ENCODE measurements at regions not wholly inside any gene's neighbourhood (a gene's known extent, or its start where the extent isn't known, plus 50 kb on each side); places are given as distances from the start of the nearest gene placed in this dataset.

- 88% methylated on average over 4 of the region's 4 CpGs; no CpG with 5 or more reads in 1 of the 2 experiments for WGBS, 2 experiments (ENCODE audit: extremely low coverage in 1 of 2, insufficient coverage in 1 of 2, insufficient read length in 1 of 2, insufficient replicate concordance in 2 of 2, low coverage in 1 of 2, low lambda C conversion rate in 2 of 2, missing lambda C conversion rate in 1 of 2)
- Histone ChIP-seq H2AFZ (ENCODE audit: low read length) (no peak overlapping the region), H3K23ac (ENCODE audit: insufficient read length) (no peak overlapping the region), H3K4me3 (ENCODE audit: extremely low read depth in 1 of 4, insufficient read depth in 2 of 4, low read depth in 3 of 4, low read length in 4 of 4) (no peak overlapping the region), H3K4me1 (replicated peaks in 1 of 4; ENCODE audit: control insufficient read depth in 3 of 4, insufficient read depth in 4 of 4, low read length in 3 of 4) (no peaks in the 10 kb centered on the region), H3K27me3 (replicated peaks in 1 of 4; ENCODE audit: control insufficient read depth in 3 of 4, extremely low read depth in 1 of 4, insufficient read depth in 3 of 4, low read length in 3 of 4) (no peaks in the 10 kb centered on the region), H4K20me1 (replicated peaks in 1 of 2; ENCODE audit: control insufficient read depth in 1 of 2, insufficient read depth in 2 of 2, low read length in 2 of 2) (no peaks in the 10 kb centered on the region), H3K79me2 (ENCODE audit: control insufficient read depth in 1 of 2, insufficient read depth in 2 of 2, low read length in 2 of 2) (no peaks in the 10 kb centered on the region), H2BK5ac (ENCODE audit: low read depth, low read length) (no peak overlapping the region), H3K27ac (ENCODE audit: low read depth, low read length) (no peak overlapping the region), H2BK120ac (replicated peaks; ENCODE audit: low read depth, low read length) (no peak overlapping the region), H2AK5ac (ENCODE audit: low read depth, low read length) (no peak overlapping the region), H2BK20ac (ENCODE audit: low read length) (no peak overlapping the region), H3K79me1 (ENCODE audit: low read depth, low read length) (no peaks in the 10 kb centered on the region), H2BK12ac (ENCODE audit: low read depth, low read length) (no peak overlapping the region), H3K36me3 (ENCODE audit: control insufficient read depth in 2 of 4, insufficient read depth in 4 of 4, low read length in 3 of 4) (peaks cover 0 to 2% (median 0%) of the 10 kb centered on the region in 4 experiments; a peak in 2 of 8 replicates), H3K23me2 (ENCODE audit: low read depth, low read length) (no peaks in the 10 kb centered on the region), H4K91ac (replicated peaks; ENCODE audit: insufficient read length, low read length) (no peak overlapping the region), H3K56ac (replicated peaks; ENCODE audit: insufficient read length, low read depth, low read length) (no peak overlapping the region), H4K5ac (ENCODE audit: insufficient read length, low read depth, low read length) (no peak overlapping the region), H3K9ac (replicated peaks in 1 of 4; ENCODE audit: extremely low read depth in 1 of 4, low read depth in 3 of 4, low read length in 3 of 4) (no peak overlapping the region), H3K4ac (replicated peaks; ENCODE audit: insufficient read length, low read depth, low read length) (no peak overlapping the region), H4K8ac (ENCODE audit: extremely low read depth, insufficient read depth, low read length) (no peak overlapping the region), H3K14ac (ENCODE audit: insufficient read length) (no peak overlapping the region), H3K4me2 (ENCODE audit: insufficient read depth in 1 of 2, low read depth in 2 of 2, low read length in 2 of 2) (no peak overlapping the region), H3K18ac (ENCODE audit: extremely low read depth, low read length) (no peak overlapping the region), H2BK15ac (ENCODE audit: low read length) (no peak overlapping the region), H3K9me3 (ENCODE audit: insufficient read depth in 2 of 2, low read depth in 1 of 2, low read length in 1 of 2) (peaks cover 9 to 12% of the 10 kb centered on the region in 2 experiments)
- DNase-seq (ENCODE audit: low read depth in 1 of 2, low spot score in 2 of 2) (no peak), FAIRE-seq (no peak)
- ChIA-PET POLR2A (ENCODE audit: partially characterized antibody) (no interaction called here), CTCF (ENCODE audit: partially characterized antibody) (no interaction called here)
- TF ChIP-seq GABPA (IDR thresholded peaks at IDR 0.05; ENCODE audit: borderline replicate concordance, insufficient read depth, low read length) (no peak), JUND (IDR thresholded peaks at IDR 0.05; ENCODE audit: low read length) (no peak)
Observed at GRCh38 chr12:46550266-46550879, 177.8 kb upstream of the SLC38A2 start.
